Coronary artery (tissue), 2 donors: ENCODE measurements at regions not wholly inside any gene's neighbourhood (a gene's known extent, or its start where the extent isn't known, plus 50 kb on each side); places are given as distances from the start of the nearest gene placed in this dataset.

Experiments
- DNase-seq: peaks from one replicate; pipeline ENCODE4 v3.0.0-alpha.2; 2017; ENCODE audit warnings: low spot score
- H3K27ac ChIP-seq, 2 donors: fragments of 200-600 bp; sonication (generic); one replicate each; pipeline ENCODE4 v1.5.1; 2016 to 2019
- H3K4me3 ChIP-seq: fragments of 200-600 bp; sonication (generic); 2 replicates; pipeline ENCODE4 v1.5.1; 2016; ENCODE audit warnings: mild to moderate bottlenecking, moderate library complexity
- TF ChIP-seq, protein P1 (sequence below): fragments of 200-600 bp; sonication (generic); IDR thresholded peaks from one replicate; pipeline ENCODE4 v1.5.1; 2019; ENCODE audit warnings: antibody characterized with exemption

DNA sequence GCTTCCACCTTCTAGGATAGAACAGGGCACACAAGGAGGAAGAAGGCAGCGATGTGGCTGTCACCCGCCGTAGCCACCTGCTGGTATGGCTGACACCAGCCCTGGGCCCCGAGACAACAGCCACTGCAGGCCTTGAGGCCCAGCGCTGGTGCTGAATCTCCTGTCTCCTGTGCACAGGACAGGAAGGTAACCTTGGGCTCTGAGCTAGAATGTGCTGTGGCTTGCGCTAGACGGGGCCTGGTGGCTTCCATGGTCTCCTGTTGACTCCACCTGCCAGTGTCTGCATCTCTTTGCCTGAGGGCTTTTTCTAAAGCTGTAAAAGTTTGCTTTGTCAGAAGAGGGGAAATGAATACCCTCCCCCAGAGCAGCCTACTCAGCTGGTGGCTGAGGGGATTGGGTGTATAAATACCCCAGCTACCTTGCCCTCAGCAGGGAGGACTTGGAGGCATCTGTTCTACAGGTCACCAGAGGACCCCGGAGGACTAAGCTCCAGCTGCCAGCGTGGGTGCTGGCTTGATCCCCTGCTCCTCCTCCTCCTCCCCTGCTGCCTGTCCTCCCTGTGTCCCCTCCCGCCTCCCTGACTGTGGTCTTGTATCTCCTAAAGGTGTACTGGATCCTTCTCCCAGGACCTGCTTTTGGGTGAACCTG lies 76.1 kb upstream of the SDK2 start:
- H3K27ac ChIP-seq, result no peak overlapping the region
- H3K4me3 ChIP-seq, result no peak overlapping the region
- TF ChIP-seq, protein P1, sequence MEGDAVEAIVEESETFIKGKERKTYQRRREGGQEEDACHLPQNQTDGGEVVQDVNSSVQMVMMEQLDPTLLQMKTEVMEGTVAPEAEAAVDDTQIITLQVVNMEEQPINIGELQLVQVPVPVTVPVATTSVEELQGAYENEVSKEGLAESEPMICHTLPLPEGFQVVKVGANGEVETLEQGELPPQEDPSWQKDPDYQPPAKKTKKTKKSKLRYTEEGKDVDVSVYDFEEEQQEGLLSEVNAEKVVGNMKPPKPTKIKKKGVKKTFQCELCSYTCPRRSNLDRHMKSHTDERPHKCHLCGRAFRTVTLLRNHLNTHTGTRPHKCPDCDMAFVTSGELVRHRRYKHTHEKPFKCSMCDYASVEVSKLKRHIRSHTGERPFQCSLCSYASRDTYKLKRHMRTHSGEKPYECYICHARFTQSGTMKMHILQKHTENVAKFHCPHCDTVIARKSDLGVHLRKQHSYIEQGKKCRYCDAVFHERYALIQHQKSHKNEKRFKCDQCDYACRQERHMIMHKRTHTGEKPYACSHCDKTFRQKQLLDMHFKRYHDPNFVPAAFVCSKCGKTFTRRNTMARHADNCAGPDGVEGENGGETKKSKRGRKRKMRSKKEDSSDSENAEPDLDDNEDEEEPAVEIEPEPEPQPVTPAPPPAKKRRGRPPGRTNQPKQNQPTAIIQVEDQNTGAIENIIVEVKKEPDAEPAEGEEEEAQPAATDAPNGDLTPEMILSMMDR, result no peak
- no peak for DNase-seq

DNA sequence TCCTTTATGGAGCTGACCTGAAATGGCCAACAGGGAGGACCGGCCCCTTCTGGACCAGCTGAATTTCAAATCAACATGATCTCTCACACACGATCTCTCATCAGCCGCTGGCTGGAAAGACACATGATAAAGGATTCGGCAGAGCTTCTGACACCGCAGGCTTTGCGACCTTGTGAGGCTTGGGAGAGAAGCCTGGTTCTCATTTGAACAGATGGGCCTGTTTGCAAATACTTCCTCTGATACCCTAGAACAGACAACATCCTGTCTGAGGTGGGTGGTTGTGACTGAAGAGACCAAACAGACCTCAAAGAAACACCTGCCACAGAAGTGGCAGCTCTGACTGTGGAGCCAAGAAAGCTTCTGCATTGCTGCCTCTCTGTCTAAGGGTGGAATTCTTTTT lies 77.9 kb upstream of the SDK2 start:
- no peak for DNase-seq
- H3K27ac ChIP-seq, result no peak overlapping the region
- no peak overlapping the region for H3K4me3 ChIP-seq
- TF ChIP-seq, protein P1, result no peak

DNA sequence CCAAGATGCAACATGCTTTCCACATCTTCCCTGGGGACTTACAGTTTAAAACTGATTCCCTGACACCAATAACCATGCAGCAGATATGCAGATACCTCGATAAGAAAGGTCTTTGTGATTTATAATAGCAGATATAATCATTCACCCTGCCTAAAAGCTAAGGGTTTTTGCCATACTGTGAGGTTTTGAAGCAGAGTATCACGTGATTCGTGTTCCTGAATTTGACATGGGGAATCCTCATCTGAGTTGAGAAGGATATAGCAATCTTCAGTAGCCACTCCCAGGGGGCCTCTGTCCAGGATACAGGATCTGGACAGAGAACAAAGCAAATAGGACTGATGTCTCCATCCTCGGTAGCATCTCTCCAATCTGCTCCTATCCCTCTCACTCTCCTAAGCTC lies 79.1 kb upstream of the SDK2 start:
- DNase-seq, result no peak
- TF ChIP-seq, protein P1, result no peak
- no peak overlapping the region for H3K4me3 ChIP-seq
- no peak overlapping the region for H3K27ac ChIP-seq

DNA sequence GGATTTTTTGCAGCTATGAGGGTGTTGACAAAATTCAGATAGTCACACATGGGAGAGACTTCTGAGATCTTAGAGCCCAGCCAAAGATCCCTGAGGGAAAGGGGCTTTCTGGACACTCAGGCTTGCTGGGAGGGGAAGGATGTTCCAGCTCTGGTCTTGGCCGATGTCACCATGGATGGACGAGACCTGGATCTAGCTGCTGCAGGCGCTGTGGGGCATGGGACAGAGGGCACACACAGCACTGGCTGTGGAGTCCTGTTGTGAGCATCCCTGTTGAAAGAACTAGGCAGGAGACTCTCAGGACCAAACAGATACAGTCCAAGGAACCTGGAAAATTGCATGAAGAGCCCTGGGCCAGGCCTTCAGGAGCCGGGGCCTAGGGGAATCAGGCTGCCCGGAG lies 80.1 kb upstream of the SDK2 start:
- no peak for DNase-seq
- TF ChIP-seq, protein P1, result no peak
- Histone ChIP-seq H3K4me3 (no peak overlapping the region), H3K27ac (no peak overlapping the region)

DNA sequence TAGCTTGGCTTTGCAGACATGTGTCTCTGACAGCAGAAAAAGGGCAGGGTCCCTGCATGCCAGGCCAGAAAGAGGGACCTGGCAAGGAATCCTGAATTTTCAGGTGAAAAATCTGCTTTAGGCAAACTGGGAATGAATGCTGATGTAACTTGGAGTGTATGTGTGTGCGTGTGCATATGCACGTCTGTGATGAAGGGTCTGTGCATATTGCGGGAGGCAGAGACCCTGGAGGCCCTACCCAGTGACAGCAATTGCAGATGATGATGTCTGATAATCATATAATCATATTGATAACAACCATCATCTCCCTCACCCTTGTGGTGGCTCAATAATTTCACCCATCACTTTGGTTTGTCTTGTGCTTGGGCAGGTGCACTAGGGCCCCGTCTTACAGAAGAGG lies 80.7 kb upstream of the SDK2 start:
- DNase-seq, result no peak
- TF ChIP-seq, protein P1, result no peak
- no peak overlapping the region for H3K4me3 ChIP-seq
- H3K27ac ChIP-seq, result no peak overlapping the region

DNA sequence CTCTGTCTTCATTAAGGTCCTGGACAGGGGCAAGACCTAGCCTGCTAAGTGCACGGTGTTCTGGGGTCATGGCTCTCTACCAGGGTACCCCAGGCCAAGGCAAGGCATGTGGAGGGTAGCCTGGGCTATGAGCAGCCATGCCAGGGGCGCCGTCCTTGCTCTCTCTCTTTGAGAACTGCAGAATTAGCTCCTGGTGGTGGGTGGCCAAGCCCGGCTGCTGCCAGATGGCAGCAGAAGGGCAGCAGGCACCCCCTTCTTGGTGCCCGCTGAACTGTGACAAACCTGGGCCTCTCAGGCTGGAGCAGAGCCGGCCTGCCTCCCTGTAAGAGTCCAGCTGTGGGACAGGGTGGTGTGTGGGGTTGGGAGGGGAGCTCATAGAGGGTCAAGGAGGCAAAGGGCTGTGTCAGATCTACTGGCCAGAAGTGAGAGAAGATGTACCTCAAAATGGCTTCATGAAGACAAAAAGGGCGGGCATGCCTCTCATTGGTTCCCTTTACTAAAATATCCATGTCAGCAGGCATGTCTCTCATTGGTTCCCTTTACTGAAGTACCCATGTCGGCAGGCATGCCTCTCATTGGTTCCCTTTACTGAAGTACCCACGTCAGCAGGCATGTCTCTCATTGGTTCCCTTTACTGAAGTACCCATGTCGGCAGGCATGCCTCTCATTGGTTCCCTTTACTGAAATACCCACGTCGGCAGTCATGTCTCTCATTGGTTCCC lies 81.7 kb upstream of the SDK2 start:
- no peak for DNase-seq
- no peak overlapping the region for H3K4me3 ChIP-seq
- TF ChIP-seq, protein P1, result no peak

DNA sequence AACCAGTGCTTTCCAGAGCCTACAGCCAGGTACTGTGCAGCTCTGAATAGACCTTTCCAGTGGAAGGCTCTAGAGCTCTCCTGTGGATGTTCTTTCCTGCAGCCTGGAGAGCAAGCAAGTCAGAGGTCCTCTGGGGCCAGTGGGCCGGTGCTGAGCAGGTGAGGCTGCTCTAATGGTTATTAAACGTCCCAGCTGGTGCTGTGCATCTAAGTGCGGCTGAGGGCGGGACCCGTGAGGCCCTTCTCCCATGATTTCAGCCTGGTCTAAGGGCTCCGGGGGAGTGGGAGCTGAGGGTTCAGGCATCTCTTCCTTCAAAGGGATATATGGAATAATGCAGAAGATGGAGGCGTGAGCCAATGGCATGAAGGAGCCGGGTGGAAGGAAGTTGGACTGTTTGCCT lies 83.7 kb upstream of the SDK2 start:
- DNase-seq, result no peak
- TF ChIP-seq, protein P1, result no peak
- H3K27ac ChIP-seq, result no peak overlapping the region
- H3K4me3 ChIP-seq, result no peak overlapping the region

More for the DNA sequence above, 81.7 kb upstream of the SDK2 start:
- H3K27ac ChIP-seq, result no peak overlapping the region
